ENCODE measurements at regions not wholly inside any gene's neighbourhood (a gene's known extent, or its start where the extent isn't known, plus 50 kb on each side); places are given as distances from the start of the nearest gene placed in this dataset.
"Not testable (repeated sequence)": the region's sequence is repeated elsewhere in the genome, so short reads cannot be mapped to it uniquely, and the experiment has no call there.

GRCh38 chr1:230475856-230476621, 49.9 kb upstream of the PGBD5 start:
- DNase-seq = not testable (repeated sequence)
